RCC 7860 (cell line): ENCODE measurements at regions not wholly inside any gene's neighbourhood (a gene's known extent, or its start where the extent isn't known, plus 50 kb on each side); places are given as distances from the start of the nearest gene placed in this dataset.

Experiments used
- DNase-seq: peaks from one replicate; pipeline ENCODE4 v3.0.0-alpha.2; 2015; ENCODE audit warnings: low spot score
- FAIRE-seq: peaks from 2 replicates; lab custom pipeline; 2012; peaks lifted over from hg19 to GRCh38; lab: Jason Lieb, UNC

- FAIRE-seq (no peak), DNase-seq (no peak)
These were observed 147.9 kb downstream of the IMPG2 start for GRCh38 chr3:101172516-101172915.

GRCh38 chr3:101171681-101172191 is 148.6 kb downstream of the IMPG2 start:
- FAIRE-seq (no peak), DNase-seq (no peak)

- DNase-seq (no peak), FAIRE-seq (no peak)
These were observed 149.4 kb downstream of the IMPG2 start for GRCh38 chr3:101170806-101171558.

GRCh38 chr3:101170062-101170771 is 150.2 kb downstream of the IMPG2 start:
- FAIRE-seq (no peak), DNase-seq (no peak)

GRCh38 chr3:101169516-101169915 is 150.9 kb downstream of the IMPG2 start:
- DNase-seq (no peak), FAIRE-seq (no peak)

GRCh38 chr3:101167376-101167775 is 153.0 kb downstream of the IMPG2 start:
- no peak for DNase-seq
- no peak for FAIRE-seq

GRCh38 chr3:101166150-101166549 is 154.2 kb downstream of the IMPG2 start:
- no peak for FAIRE-seq

GRCh38 chr3:101163554-101163953 is 156.8 kb downstream of the IMPG2 start:
- no peak for DNase-seq
- FAIRE-seq = no peak

More at GRCh38 chr3:101166150-101166549, 154.2 kb downstream of the IMPG2 start:
- no peak for DNase-seq

- no peak for DNase-seq
- no peak for FAIRE-seq
These were observed 160.9 kb downstream of the IMPG2 start for GRCh38 chr3:101159478-101159877.

GRCh38 chr3:101158374-101158773 is 162.0 kb downstream of the IMPG2 start:
- no peak for DNase-seq
- no peak for FAIRE-seq

- DNase-seq = no peak
- FAIRE-seq = no peak
These were observed 163.5 kb downstream of the IMPG2 start for GRCh38 chr3:101156787-101157345.

- DNase-seq = no peak
- FAIRE-seq = no peak
These were observed 162.6 kb upstream of the ABI3BP start for GRCh38 chr3:101155825-101156224.

- FAIRE-seq (no peak), DNase-seq (no peak)
These were observed 161.2 kb upstream of the ABI3BP start for GRCh38 chr3:101154401-101154800.

- DNase-seq (no peak), FAIRE-seq (no peak)
These were observed 158.2 kb upstream of the ABI3BP start for GRCh38 chr3:101151286-101151913.

GRCh38 chr3:101150504-101150903 is 157.3 kb upstream of the ABI3BP start:
- DNase-seq (no peak), FAIRE-seq (no peak)

GRCh38 chr3:101149707-101150106 is 156.5 kb upstream of the ABI3BP start:
- no peak for FAIRE-seq
- DNase-seq = no peak

GRCh38 chr3:101149251-101149650 is 156.0 kb upstream of the ABI3BP start:
- DNase-seq (no peak), FAIRE-seq (no peak)

GRCh38 chr3:101148001-101148400 is 154.8 kb upstream of the ABI3BP start:
- FAIRE-seq (no peak), DNase-seq (no peak)

GRCh38 chr3:101146946-101147345 is 153.7 kb upstream of the ABI3BP start:
- FAIRE-seq (no peak), DNase-seq (no peak)

GRCh38 chr3:101144105-101144504 is 150.9 kb upstream of the ABI3BP start:
- FAIRE-seq = no peak
- DNase-seq = no peak

- FAIRE-seq (no peak), DNase-seq (no peak)
These were observed 149.8 kb upstream of the ABI3BP start for GRCh38 chr3:101143012-101143411.
